Lung (tissue), 11 donors: ENCODE measurements at regions not wholly inside any gene's neighbourhood (a gene's known extent, or its start where the extent isn't known, plus 50 kb on each side); places are given as distances from the start of the nearest gene placed in this dataset.
"Not testable (repeated sequence)": the region's sequence is repeated elsewhere in the genome, so short reads cannot be mapped to it uniquely, and the experiment has no call there.

Experiments used
- ATAC-seq: fragments of 200-7000 bp; cut with Tn5 transposase; one replicate; pipeline ENCODE4 v1.9.1; 2020; ENCODE audit warnings: moderate number of reproducible peaks; ENCODE audit not compliant: insufficient read depth, low FRiP score
- DNase-seq, 3 donors: peaks; one replicate each; pipeline ENCODE4 v3.0.0-alpha.2; 2013 to 2017
- H3K27ac ChIP-seq, 2 donors: one replicate each; pipeline ENCODE4 v1.5.1; 2013; ENCODE audit warnings: mild to moderate bottlenecking in 2 of 2, moderate library complexity in 2 of 2, control low read depth in 1 of 2, inconsistent platforms in 1 of 2, low read depth in 1 of 2, low read length in 1 of 2
- H3K27me3 ChIP-seq, 3 donors: one replicate each; pipeline ENCODE4 v1.5.1; 2013; ENCODE audit warnings: low read length in 2 of 3; ENCODE audit not compliant: control insufficient read depth in 3 of 3, insufficient read depth in 3 of 3
- H3K36me3 ChIP-seq, 4 donors: one replicate each; pipeline ENCODE4 v1.5.1; 2013; ENCODE audit warnings: low read length in 4 of 4, mild to moderate bottlenecking in 1 of 4, moderate library complexity in 1 of 4; ENCODE audit not compliant: control insufficient read depth in 4 of 4, insufficient read depth in 4 of 4
- H3K4me1 ChIP-seq, 5 donors: one replicate each; pipeline ENCODE4 v1.5.1; 2013; ENCODE audit warnings: low read length in 5 of 5, mild to moderate bottlenecking in 2 of 5, moderate library complexity in 1 of 5; ENCODE audit not compliant: control insufficient read depth in 5 of 5, insufficient read depth in 5 of 5
- H3K4me3 ChIP-seq: one replicate; pipeline ENCODE4 v1.5.1; 2013; ENCODE audit warnings: mild to moderate bottlenecking, control low read depth, moderate library complexity
- H3K9ac ChIP-seq, 2 donors: one replicate each; pipeline ENCODE4 v1.5.1; 2013; ENCODE audit warnings: low read length in 2 of 2, control low read depth in 1 of 2; ENCODE audit not compliant: insufficient read depth in 1 of 2
- H3K9me3 ChIP-seq, 4 donors: one replicate each; pipeline ENCODE4 v1.5.1; 2013; ENCODE audit warnings: low read length in 3 of 4, mild to moderate bottlenecking in 1 of 4, moderate library complexity in 1 of 4; ENCODE audit not compliant: control insufficient read depth in 4 of 4, insufficient read depth in 3 of 4
- CTCF ChIP-seq: IDR thresholded peaks from 2 replicates; pipeline ENCODE4 v1.5.1; 2012; ENCODE audit warnings: mild to moderate bottlenecking; ENCODE audit errors: control extremely low read depth, extremely low read depth
- WGBS, 2 donors: extraction: QIAGEN DNeasy Blood & Tissue Kit; methylation state at CpG; one replicate each; pipeline ENCODE4 v1.1.7; 2013; 5-methylcytosine and 5-hydroxymethylcytosine counted together
- donor health status: control.
- donor health status: control.
- donor health status: Bipolar disorder and iron deficiency.
- donor health status: healthy.
- donor health status: DM: yes; HTN: yes; CAD: no.

- H3K36me3 ChIP-seq: no peaks in the 10 kb centered on the region
- H3K27me3 ChIP-seq: no peaks in the 10 kb centered on the region
- no peak overlapping the region for H3K9ac ChIP-seq
- H3K9me3 ChIP-seq: no peaks in the 10 kb centered on the region
- WGBS, 2 donors: 80 to 84% methylated on average over 6 of the region's 6 CpGs
- no peak for TF ChIP-seq CTCF
- H3K4me1 ChIP-seq: no peaks in the 10 kb centered on the region
- no peak overlapping the region for H3K4me3 ChIP-seq
- no peak overlapping the region for H3K27ac ChIP-seq
- no peak for DNase-seq
- ATAC-seq: no peak
Observed at GRCh38 chr11:89625171-89625570, 84.9 kb upstream of the TRIM77 start.

- H3K27me3 ChIP-seq: no peaks in the 10 kb centered on the region
- H3K9me3 ChIP-seq: no peaks in the 10 kb centered on the region
- H3K27ac ChIP-seq: no peak overlapping the region
- H3K36me3 ChIP-seq: no peaks in the 10 kb centered on the region
- no peak overlapping the region for H3K9ac ChIP-seq
- DNase-seq (no peak), ATAC-seq (no peak)
- no peak for TF ChIP-seq CTCF
- H3K4me3 ChIP-seq: no peak overlapping the region
- H3K4me1 ChIP-seq: no peaks in the 10 kb centered on the region
Observed at GRCh38 chr11:89626366-89626765, 83.7 kb upstream of the TRIM77 start.

GRCh38 chr11:89626881-89627280, 83.2 kb upstream of the TRIM77 start:
- ATAC-seq, H3K4me1 ChIP-seq, H3K9me3 ChIP-seq, H3K9ac ChIP-seq, H3K27me3 ChIP-seq, H3K4me3 ChIP-seq, H3K36me3 ChIP-seq, DNase-seq, H3K27ac ChIP-seq: not testable (repeated sequence)
- WGBS, 2 donors: 63 to 67% methylated on average over 2 of the region's 2 CpGs

GRCh38 chr11:89633135-89633705, 76.9 kb upstream of the TRIM77 start:
- peak in 2 of 3 donors; percentile 73 to 78 for DNase-seq
- Histone ChIP-seq H3K4me1 (no peaks in the 10 kb centered on the region), H3K27ac (no peak overlapping the region), H3K9me3 (no peaks in the 10 kb centered on the region), H3K9ac (no peak overlapping the region), H3K4me3 (no peak overlapping the region), H3K36me3 (no peaks in the 10 kb centered on the region), H3K27me3 (no peaks in the 10 kb centered on the region)
- no peak for TF ChIP-seq CTCF
- no peak for ATAC-seq
- 85 to 93% methylated on average over 1 of the region's 1 CpG for WGBS, 2 donors

- 73 to 86% methylated on average over 3 of the region's 3 CpGs for WGBS, 2 donors
- H3K4me1 ChIP-seq, H3K36me3 ChIP-seq, H3K9me3 ChIP-seq, ATAC-seq, H3K4me3 ChIP-seq, H3K27me3 ChIP-seq, H3K27ac ChIP-seq, H3K9ac ChIP-seq, DNase-seq: not testable (repeated sequence)
Observed at GRCh38 chr11:89640777-89641176, 69.3 kb upstream of the TRIM77 start.

- H3K36me3 ChIP-seq, ATAC-seq, H3K9me3 ChIP-seq, DNase-seq, H3K9ac ChIP-seq, H3K27ac ChIP-seq, H3K4me1 ChIP-seq, H3K4me3 ChIP-seq, H3K27me3 ChIP-seq: not testable (repeated sequence)
- WGBS, 2 donors: 67 to 76% methylated on average over 1 of the region's 1 CpG
Observed at GRCh38 chr11:89648232-89648631, 61.9 kb upstream of the TRIM77 start.
